Nucleus accumbens (tissue), 56 donors: ENCODE measurements at regions not wholly inside any gene's neighbourhood (a gene's known extent, or its start where the extent isn't known, plus 50 kb on each side); places are given as distances from the start of the nearest gene placed in this dataset.

Experiments used
- DNase-seq, 56 donors: peaks; one replicate each; lab custom pipeline; 2025; lab: John Stamatoyannopoulos, UW

GRCh38 chrX:107502316-107502715 lies 52.9 kb downstream of the FRMPD3 start:
- DNase-seq: no peak

GRCh38 chrX:107504006-107504405 lies 54.6 kb downstream of the FRMPD3 start:
- DNase-seq: no peak

GRCh38 chrX:107505223-107505622 lies 55.8 kb downstream of the FRMPD3 start:
- DNase-seq: no peak

- no peak for DNase-seq
These were observed 57.2 kb downstream of the FRMPD3 start for GRCh38 chrX:107506596-107507031.

- DNase-seq: no peak
These were observed 57.8 kb downstream of the FRMPD3 start for GRCh38 chrX:107507093-107507743.

- no peak for DNase-seq
These were observed 58.3 kb downstream of the FRMPD3 start for GRCh38 chrX:107507744-107508117.

GRCh38 chrX:107508925-107509324 lies 59.5 kb downstream of the FRMPD3 start:
- DNase-seq: no peak

- no peak for DNase-seq
These were observed 65.5 kb downstream of the FRMPD3 start for GRCh38 chrX:107514944-107515343.

- no peak for DNase-seq
These were observed 72.6 kb downstream of the FRMPD3 start for GRCh38 chrX:107521877-107522586.

- DNase-seq: no peak
These were observed 73.4 kb downstream of the FRMPD3 start for GRCh38 chrX:107522901-107523300.

GRCh38 chrX:107526141-107526540 lies 76.7 kb downstream of the FRMPD3 start:
- DNase-seq: no peak

- no peak for DNase-seq
These were observed 80.7 kb downstream of the FRMPD3 start for GRCh38 chrX:107530141-107530540.

GRCh38 chrX:107537815-107538214 lies 88.4 kb downstream of the FRMPD3 start:
- DNase-seq: peak in 1 of 56 donors; percentile 0

GRCh38 chrX:107541244-107541643 lies 87.1 kb upstream of the PRPS1 start:
- DNase-seq: no peak

- no peak for DNase-seq
These were observed 86.3 kb upstream of the PRPS1 start for GRCh38 chrX:107542040-107542439.

- DNase-seq: peak in 37 of 56 donors; percentile 0 to 33 (median 4)
These were observed 85.8 kb upstream of the PRPS1 start for GRCh38 chrX:107542500-107542899.

- DNase-seq: no peak
These were observed 80.7 kb upstream of the PRPS1 start for GRCh38 chrX:107547621-107548020.

GRCh38 chrX:107548775-107549174 lies 79.5 kb upstream of the PRPS1 start:
- DNase-seq: no peak

- no peak for DNase-seq
These were observed 78.8 kb upstream of the PRPS1 start for GRCh38 chrX:107549504-107549903.

- peak in 30 of 56 donors; percentile 0 to 47 (median 6) for DNase-seq
These were observed 76.8 kb upstream of the PRPS1 start for GRCh38 chrX:107551546-107551945.

- no peak for DNase-seq
These were observed 75.4 kb upstream of the PRPS1 start for GRCh38 chrX:107552930-107553329.

GRCh38 chrX:107556967-107557366 lies 71.3 kb upstream of the PRPS1 start:
- no peak for DNase-seq
